ENCODE measurements at regions not wholly inside any gene's neighbourhood (a gene's known extent, or its start where the extent isn't known, plus 50 kb on each side); places are given as distances from the start of the nearest gene placed in this dataset.

DNA sequence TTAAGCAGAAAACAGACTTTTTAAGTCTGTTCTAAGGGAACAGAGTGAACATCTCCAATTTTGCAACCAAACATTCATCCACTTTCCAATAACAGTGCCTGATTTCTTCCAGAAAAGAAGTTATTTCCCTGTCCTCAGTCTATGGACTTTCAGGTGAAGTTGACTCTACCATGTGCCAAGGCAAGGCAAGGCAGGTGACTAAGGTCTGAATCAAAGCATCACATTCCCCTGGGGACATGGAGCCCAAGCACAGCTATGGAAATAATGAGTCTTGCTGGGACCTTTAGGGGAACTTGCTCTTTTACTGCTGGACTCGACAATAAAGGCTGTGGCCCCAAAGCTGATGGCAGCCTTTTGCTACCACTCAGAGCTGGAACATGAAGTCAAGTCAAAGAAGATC lies 182.2 kb downstream of the FGFR2 start:
- DNase-seq (ENCODE audit: low read depth in 2 of 2): no peak

DNA sequence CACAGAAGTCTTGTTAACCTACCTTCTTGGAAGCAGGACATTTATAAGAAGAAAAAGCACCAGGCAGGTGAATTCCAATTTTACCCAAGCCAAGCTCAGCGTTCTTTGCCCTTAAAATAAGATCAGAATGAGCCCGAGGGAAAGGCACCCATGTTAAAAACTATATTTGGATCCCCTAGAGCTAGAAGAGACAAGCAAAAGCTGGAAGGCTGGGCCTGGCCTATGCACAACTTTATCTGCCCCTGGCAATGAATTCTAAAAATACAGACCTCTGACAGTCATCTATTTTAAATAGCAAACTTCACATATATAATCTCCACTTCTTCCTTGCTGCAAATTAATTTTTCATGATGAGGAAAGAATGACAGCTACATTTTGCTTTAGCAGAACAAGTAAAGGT lies 180.9 kb downstream of the FGFR2 start:
- no peak for DNase-seq (ENCODE audit: low read depth in 2 of 2)

DNA sequence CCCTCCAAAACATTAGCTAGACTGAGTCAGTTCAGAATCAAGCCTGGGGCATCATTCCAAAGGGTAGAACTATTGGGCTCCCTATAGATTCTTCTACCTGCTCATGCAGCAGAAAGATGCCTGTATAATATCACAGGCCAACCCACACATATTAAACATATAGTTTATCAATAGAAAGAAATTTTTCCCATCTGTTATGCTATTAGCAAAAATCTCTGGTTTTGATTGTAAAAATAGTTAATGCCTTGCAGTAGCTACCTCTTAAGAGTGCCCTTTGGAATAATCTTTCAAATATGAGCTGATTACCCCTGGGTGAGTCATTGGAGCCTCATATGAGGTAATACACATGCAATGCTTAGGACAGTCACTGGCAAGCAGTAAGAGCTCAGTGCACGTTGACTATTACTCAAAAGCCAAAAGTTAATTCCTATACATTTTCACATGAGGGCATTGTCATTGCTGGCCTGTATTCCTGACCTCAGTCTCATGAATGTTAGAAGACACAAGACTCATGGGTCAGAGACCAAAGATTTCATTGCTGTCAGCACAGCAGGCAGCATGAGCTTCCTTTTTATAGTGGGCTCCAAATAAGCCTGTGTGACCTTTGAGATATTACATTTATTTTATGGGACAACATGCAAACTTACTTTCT lies 180.0 kb downstream of the FGFR2 start:
- DNase-seq (ENCODE audit: low read depth in 2 of 2): no peak

DNA sequence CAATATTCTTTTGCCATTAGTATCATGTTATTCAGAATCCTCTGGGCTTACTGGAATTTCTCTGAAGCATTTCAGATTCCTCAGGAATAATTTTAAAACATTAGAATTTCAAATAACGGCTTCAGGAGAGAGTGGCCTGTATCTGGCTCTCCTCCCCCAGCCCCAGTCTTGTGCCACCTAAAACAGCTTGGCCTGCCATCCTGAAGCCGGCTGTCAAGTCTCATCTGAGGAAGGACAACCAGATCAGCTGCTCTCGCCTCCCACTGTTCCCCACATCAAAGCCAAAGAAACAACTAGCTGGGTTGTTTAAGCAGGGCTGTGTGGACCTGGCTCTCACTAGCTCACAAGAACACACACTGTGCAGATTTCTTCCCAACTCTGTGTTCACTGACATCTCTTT lies 178.2 kb downstream of the FGFR2 start:
- DNase-seq (ENCODE audit: low read depth in 2 of 2): no peak

DNA sequence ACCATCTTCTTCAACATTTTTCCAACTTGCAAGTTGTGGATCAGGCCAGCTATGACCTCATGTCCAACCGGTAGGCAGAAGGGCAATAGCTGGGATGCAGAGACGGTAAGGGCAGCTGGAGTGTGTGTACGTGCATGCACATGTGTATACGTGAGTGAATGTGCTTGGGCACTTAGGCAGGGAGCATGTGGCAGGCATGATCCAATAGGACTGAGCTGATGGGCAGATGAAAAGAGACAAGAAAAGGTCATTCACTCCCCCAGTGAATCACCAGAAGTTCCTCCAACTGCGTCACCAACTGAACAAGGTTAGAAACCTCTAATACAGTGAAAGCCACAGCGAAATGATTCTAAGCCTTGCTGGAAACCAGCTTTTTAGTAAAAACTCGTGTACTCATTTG lies 176.1 kb downstream of the FGFR2 start:
- no peak for DNase-seq (ENCODE audit: low read depth in 2 of 2)

DNA sequence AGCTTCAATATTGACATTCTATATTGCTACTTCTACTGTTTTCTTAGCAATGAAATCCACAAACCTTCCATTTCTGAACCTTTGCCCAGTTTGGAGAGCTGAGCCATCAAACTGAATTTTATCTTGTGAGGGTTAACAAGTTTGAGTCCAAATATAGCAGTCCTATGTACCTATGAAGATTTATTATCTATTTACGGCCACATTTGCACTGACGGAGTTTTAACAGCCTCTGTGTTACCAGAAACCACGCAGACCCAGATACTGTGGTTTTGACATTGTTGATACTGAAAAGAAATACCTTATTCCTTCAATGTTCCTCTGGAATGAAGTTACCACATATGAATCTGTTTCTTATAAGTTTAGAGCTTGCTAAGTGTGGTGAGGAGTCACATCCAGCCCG lies 172.6 kb downstream of the FGFR2 start:
- DNase-seq (ENCODE audit: low read depth in 2 of 2): no peak

DNA sequence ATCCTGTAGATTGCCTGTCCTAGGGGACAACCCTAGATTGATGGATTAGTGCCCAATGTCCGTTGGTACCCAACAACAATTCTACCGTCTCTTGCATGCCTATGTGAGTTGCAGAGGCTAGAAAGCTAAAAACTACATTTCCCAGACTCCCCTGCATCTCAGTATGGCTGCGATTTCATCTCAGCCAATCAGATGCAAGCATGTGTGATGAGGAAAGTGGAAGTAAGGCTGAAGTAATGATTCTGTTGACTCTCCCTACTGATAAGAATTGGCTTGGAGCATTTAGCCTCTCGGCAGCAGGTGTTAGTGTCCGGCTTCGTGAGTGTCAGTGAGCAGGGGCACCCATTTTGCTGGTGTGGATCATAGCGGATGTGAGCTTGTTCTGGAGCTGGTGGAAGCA lies 171.9 kb downstream of the FGFR2 start:
- no peak for DNase-seq (ENCODE audit: low read depth in 2 of 2)
